Breast epithelium (tissue), 3 donors: ENCODE measurements at regions not wholly inside any gene's neighbourhood (a gene's known extent, or its start where the extent isn't known, plus 50 kb on each side); places are given as distances from the start of the nearest gene placed in this dataset.

ENCODE experiments used
- CTCF ChIP-seq, 3 donors: fragments of 450-650 bp; IDR thresholded peaks; one replicate each; pipeline ENCODE4 v1.5.1; 2016 to 2017; ENCODE audit warnings: antibody characterized with exemption in 3 of 3, mild to moderate bottlenecking in 3 of 3, moderate library complexity in 3 of 3
- POLR2A ChIP-seq: fragments of 450-650 bp; IDR thresholded peaks from one replicate; pipeline ENCODE4 v1.6.1; 2016; ENCODE audit warnings: antibody characterized with exemption, mild to moderate bottlenecking, moderate library complexity
- POLR2AphosphoS5 ChIP-seq, 3 donors: sonication (generic); formaldehyde crosslinking; IDR thresholded peaks; one replicate each; pipeline ENCODE4 v1.6.1; 2017; ENCODE audit warnings: antibody characterized with exemption in 3 of 3

- TF ChIP-seq CTCF (IDR thresholded peaks at IDR 0.05) (no peak), POLR2A (no peak), POLR2AphosphoS5 (IDR thresholded peaks at IDR 0.05) (no peak)
These were observed 447.4 kb upstream of the WWC1 start for GRCh38 chr5:167843881-167844572.
